Effector CD8-positive, alpha-beta T cell (primary cell): ENCODE measurements at regions not wholly inside any gene's neighbourhood (a gene's known extent, or its start where the extent isn't known, plus 50 kb on each side); places are given as distances from the start of the nearest gene placed in this dataset.

Experiments used
- DNase-seq: peaks from one replicate; lab custom pipeline; 2025; lab: John Stamatoyannopoulos, UW

DNA sequence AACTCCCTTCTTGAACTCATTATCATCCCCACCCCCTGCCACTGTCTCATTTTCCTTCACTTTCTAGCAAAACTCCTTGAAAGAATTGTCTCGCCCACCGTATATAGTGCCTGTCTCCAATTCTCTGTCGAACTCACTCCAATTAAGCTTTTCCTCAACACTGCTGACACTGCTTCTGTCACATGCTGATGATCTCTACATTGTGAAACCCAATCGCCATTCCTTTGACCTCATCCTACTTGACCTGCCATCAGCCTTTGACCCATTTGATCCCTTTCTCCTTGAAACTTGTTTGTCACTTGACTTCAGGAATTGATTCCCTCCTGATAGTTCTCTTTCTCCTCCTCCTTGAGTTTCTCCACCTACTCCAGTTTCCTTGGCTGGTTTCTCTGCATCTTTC, 54.8 kb downstream of the CCDC71L start:
- DNase-seq, result no peak

GRCh38 chr7:106604971-106605370, 56.0 kb downstream of the CCDC71L start:
- no peak for DNase-seq

DNA sequence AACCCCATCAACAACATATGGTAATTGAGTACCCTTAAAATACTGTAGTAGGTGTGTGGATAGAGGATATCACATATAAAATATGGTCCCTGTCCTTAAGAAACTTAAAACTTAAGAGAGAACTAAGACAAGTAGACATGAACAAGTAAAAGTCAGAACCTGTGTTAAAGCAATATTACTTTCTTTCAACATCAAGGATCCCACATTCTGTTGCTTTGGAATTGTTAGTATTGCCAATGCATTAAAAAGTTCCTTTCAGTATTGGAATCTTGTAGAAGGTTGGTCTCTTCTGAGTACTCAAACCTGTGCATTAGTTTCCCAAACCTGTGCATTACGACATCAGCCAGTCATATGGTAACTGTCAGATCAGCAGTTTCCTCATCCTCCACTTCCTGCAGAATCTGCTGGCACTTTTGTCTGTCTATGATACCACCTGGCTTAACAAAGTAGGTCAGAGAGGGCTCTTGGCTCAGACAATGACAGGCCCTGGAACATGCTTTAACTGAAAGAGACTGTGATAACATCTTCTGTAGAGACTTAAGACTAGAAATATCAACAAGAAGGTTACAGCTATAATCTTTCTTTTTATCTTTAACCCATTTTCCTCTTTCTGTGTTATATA, 56.5 kb downstream of the CCDC71L start:
- DNase-seq, result no peak

- no peak for DNase-seq
Observed at GRCh38 chr7:106603346-106603745, 57.6 kb downstream of the CCDC71L start.

- no peak for DNase-seq
Observed at GRCh38 chr7:106602062-106602461, 58.9 kb downstream of the CCDC71L start.

DNA sequence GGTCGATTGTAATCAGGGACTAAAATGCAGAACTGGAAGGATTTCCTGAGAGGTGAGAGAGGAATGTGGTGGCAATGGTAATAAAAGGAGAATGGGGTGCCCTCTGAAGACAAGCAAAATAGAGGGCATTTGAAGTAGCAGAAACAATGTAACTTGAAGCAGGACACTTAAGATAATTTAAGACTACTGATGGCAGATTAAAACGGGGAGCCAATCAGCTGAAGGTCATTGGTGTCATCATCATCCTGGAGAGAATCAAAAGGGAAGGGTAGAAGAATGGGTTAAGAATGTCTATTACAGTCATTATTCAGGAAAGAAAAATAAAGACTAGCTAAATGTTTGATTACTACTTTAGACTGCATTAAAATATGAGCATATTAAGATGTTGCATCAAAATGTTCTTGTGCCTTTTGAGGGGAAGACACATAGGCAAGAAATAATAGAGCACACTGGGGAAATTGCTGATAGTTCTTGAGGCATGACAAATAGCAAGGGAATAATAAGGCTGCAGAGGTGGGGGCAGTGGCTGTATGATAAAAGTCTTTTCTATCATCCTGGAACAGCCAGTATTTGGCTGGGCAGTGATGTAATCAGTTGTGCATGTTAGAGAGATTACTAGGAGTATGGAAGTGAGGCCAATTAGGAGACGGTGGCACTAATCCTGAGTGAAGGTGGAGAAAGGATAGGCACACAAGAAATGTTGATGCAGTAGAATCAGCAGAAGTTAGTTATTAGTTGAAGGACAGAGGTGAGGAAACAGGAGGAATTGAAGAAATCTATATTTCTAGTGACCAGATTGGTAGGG, 60.2 kb downstream of the CCDC71L start:
- no peak for DNase-seq

- no peak for DNase-seq
Observed at GRCh38 chr7:106599343-106599698, 61.6 kb downstream of the CCDC71L start.

DNA sequence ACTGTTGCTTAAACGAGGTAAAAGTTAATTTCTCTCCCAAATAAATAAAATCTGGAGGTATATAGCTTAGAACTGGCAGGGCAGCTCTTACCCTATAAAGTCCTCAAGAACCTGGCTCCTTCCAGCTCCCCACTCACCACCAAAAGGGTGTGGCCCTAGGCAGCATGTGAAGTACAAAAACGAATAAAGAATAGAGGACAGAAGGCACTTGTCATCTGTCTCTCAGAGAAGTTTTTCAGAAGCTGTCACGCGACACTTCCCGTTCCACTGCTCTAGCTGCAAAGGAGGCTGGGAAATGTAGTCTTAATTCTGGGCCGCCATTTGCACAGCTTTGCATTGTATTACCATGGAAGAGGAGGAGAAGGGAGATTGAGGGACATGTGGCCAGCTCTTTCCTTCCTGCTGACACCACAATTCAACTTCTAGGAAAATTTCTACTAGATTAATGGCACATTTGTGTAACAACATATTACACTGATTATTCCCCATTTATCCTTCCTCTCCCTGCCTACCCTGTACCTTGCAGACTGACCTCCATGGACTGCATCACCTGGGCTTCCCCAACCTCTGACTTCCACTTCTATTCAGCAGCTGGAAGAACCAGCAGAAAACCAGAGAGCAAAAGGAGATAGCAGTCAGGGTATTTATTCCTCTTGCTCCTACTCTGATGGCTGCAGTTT, 62.2 kb downstream of the CCDC71L start:
- peak; percentile 33 for DNase-seq

GRCh38 chr7:106597751-106598546, 63.0 kb downstream of the CCDC71L start:
- no peak for DNase-seq

GRCh38 chr7:106597014-106597413, 63.9 kb downstream of the CCDC71L start:
- DNase-seq, result no peak

DNA sequence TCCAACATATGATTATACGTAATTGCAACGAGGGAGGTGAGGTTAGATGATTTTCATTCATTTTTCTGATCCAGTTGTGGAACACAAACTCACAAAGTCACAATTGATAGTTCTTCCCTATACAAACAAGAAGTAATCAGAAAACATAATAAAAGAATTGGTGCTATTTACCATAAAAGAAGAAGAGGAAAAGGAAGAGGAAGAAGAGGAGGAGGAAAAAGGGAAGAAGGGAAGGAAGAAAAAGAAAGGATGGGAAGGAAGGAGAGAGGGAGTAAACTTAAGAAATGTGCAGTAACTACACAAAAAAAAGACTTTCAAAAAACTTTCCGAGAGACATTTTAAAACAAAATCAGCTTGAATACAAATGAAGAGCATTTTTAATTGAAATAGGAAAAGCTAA, 65.0 kb downstream of the CCDC71L start:
- DNase-seq, result no peak

- no peak for DNase-seq
Observed at GRCh38 chr7:106593028-106593417, 67.9 kb downstream of the CCDC71L start.

GRCh38 chr7:106592282-106593027, 68.5 kb downstream of the CCDC71L start:
- DNase-seq, result no peak

DNA sequence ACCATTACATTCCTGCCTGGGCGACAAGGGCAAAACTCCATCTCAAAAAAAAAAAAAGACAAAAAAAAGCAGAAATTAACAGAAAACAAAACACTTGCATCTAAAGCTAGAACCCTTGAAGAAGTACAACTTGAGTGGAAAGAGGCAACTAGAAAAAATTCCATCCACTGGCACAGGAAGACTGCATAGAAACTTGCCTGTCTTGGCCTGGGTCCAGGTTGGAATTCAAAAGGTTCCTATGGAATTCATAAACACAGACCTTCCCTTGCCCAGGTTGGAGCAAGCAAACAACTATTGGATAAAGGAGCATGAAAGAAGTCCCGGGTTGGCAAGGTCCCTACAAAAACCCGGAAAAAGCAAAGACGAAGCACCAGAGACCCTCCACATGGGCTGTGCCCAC, 69.8 kb downstream of the CCDC71L start:
- DNase-seq, result no peak

DNA sequence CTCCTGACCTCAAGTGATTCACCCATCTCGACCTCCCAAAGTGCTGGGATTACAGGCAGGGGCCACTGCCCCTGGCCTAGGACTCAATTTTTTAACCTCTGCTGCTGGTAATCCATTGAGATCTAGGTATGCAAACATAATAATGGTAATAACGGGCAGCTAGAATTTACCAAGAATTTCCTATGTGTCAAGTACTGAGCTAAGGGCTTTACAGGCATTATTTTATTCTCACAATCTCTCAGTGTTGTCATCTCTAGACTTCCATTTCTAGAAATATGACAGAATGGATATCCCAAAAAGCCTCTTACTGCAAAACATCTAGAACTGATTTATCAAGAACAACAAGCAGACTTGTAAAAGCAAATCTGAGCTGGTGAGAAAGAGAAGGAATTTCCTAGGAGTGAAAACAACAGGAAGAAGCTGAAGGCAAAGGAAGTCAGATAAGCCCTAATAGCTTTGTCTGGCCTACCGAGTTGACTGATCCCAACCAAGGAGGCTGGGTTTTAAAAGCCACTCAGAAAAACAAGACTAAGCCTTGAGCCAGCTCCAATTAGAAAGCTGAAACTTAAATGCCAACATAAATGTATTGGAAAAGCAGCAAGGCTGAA, 70.6 kb downstream of the CCDC71L start:
- no peak for DNase-seq

DNA sequence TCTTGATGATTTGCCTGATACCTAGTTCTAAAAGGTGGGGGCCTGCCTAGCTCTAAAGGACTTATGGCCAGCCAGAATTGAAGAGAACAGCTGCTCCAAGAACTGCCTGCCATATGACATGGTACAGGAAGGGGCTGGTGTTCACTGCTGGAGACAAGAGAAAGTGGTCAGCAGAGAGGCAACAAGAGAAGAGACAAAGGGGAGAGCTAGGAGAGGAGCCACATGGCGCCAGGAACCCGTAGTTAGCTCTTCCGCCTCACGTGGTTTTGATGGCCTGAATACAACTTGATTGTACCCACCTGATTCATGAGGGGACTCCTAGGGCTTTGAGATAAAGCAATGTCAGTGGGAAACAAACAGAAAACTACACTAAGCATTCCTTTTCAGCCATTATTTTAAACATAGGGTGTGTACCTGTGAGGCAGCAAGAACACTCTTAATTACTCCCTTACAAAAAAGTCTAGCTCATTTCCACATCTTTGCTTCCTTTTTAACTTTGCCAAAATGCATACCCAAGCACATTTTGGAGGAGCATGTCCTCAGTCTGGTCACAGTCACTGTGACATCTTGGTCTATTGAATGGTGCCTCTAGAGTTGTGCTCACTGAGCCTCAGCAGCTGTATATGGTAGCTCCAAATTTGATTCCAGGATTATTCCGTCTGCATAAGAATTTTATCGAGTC, 71.6 kb downstream of the CCDC71L start:
- no peak for DNase-seq

DNA sequence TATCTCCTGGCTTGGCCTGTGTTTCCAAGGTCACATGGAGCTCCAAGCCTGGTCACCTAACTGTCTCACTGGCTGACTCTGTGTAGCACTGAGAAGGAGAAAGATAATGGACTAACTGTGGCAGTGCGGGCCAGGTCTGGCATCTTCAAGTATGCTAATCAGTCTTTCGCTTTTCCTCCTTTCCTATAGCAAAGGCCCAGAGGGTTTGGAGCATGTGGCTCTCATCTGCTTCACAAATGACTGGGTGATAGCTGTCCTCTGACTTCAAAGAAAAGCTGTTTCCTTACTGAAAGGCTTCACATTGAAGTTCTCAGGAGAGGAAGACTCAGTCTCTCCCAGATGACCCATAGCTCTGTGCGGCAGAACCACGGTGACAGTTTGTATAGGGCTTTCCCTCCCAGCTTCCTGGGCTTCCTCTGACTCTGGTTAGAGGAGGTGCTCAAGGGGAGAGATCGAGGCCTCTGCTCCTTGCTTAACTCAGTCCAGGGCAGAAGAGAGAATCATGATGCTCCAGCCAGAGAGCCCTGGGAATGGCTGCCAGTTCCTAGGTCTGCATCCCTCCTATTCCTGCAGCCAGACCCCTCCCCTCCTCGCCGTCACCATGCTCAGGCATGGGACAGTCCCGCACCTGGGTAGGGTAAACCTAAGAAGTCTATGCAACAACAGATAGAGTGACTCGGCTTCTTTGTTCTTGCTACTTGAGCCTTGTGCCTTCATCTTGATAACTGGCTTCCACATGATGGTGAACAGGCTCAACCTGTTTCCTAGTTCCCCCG, 72.3 kb downstream of the CCDC71L start:
- no peak for DNase-seq

GRCh38 chr7:106584914-106585759, 75.8 kb downstream of the CCDC71L start:
- DNase-seq, result no peak
